Endothelial cell of hepatic sinusoid (primary cell): ENCODE measurements at regions not wholly inside any gene's neighbourhood (a gene's known extent, or its start where the extent isn't known, plus 50 kb on each side); places are given as distances from the start of the nearest gene placed in this dataset.

Source experiments
- in situ Hi-C: cut with HindIII; loops from 2 replicates; pipeline ENCODE4 v1.10.0; 2017; ENCODE audit warnings: low sequenced_read_pairs

GRCh38 chr12:78403136-78403535, 461.4 kb upstream of the SYT1 start:
- in situ Hi-C loops, result no loop called here

- in situ Hi-C loops, result no loop called here
These were observed 460.9 kb upstream of the SYT1 start for GRCh38 chr12:78403681-78404080.

DNA sequence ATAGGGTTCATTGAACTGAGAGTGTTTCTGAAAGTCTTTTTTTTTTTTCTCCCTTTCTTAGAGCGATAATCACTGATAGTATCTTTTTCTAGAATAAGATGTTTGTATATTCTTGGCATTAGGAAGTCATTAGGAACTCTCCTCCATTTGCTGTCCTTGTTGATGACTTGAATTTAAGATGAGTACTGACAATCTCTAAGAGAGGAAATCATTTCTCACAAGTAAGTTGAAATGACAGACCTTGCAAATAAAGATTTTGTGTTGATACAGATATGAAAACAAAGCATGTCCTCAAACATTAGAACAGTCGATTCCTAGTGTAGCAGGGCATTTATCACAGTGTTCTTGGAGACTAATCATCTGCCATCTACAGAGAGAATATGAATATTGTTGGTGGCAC, 458.4 kb upstream of the SYT1 start:
- in situ Hi-C loops, result no loop called here

GRCh38 chr12:78406828-78407227, 457.7 kb upstream of the SYT1 start:
- in situ Hi-C loops, result no loop called here

DNA sequence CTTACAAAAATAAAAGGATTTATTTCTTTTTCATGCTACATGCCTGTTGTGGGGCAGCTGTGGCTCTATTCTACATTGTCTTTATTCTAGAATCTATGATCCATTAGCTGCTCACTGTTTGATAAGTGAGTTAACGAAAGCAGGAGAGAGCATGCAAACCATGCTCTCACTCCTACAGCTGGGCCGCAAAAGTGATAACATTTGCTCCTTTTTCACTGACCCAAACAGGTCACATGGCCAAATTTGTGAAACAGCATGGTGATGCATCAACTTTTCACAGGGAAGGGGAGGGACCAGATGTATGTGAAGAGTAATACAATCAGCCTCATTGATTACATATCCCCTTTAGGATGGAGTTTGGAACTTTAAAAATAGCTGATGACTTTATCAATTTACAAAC, 456.9 kb upstream of the SYT1 start:
- in situ Hi-C loops, result no loop called here

- in situ Hi-C loops, result no loop called here
These were observed 450.5 kb upstream of the SYT1 start for GRCh38 chr12:78414071-78414470.

DNA sequence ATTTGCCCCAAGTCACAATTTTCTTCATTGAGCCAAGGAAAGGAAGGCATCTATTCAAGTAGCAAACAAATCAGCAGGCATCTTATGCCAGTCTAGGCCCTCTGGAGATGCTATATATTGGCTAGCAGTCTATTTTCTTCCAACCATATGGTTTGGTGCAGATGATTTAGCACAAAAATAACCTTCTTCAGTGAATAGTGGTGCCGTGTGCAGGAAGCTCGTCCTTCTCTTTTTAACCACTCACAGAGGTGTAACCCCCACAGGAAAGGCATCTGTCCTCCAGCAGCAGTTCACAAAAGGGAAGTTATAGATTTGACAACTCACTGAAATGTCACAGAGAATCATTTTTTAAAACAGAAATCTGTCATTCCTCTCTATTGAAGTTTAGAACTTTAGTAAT, 445.7 kb upstream of the SYT1 start:
- in situ Hi-C loops, result no loop called here

DNA sequence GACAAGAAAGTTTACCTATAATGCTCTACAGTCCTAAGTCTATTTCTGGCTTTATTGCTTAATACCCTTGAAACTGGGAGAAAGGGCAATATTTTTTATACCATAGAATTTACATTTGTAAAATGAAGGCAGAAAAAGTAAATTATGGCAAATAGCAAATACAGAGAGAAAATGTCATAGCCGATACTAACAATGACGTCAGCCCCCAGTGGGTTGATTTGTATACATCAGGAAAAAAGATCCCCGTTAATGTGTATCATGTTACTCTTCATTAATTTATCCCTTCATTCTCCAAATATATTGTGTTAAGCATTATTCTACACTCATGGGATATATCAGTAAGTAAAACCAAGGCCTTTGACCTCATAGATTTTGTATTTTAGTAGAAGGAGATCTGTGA, 445.1 kb upstream of the SYT1 start:
- in situ Hi-C loops, result no loop called here

DNA sequence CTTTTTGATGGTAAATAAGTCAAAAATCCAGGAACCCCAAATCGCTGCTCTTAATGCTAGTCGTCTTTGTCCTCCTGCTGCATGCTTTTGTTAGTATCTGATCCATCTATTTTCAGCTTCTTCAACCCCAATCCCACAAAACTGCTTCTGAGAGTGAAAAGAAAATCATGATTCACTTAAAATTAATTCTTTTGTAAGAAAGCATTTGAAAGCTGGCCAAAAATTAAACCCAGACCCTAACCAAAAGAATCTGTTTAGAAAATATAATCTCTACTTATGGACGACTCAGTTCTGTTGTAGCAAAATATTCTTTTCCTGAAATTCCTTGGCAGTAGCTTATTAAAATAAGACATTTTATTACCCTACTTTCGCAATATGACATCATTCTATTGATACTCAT, 443.6 kb upstream of the SYT1 start:
- in situ Hi-C loops, result no loop called here

DNA sequence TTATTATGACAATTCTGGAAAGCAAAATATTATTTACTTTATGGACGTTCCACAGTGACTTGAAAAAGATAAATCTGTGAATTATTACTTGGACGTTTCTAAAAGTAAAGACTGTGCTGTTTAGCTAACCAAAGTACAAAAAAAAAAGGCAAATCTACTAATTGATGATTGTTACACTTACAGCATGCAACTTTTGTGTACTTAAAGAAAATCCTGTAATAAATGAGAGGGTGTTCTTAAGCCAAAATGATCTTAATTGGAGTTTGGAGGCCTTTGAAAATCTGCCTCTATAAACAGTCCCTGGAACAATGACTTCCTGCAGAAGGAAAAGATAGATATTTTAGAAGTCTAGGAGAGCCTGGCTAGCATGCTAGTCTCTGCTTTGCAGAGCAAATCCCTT, 434.0 kb upstream of the SYT1 start:
- in situ Hi-C loops, result no loop called here

DNA sequence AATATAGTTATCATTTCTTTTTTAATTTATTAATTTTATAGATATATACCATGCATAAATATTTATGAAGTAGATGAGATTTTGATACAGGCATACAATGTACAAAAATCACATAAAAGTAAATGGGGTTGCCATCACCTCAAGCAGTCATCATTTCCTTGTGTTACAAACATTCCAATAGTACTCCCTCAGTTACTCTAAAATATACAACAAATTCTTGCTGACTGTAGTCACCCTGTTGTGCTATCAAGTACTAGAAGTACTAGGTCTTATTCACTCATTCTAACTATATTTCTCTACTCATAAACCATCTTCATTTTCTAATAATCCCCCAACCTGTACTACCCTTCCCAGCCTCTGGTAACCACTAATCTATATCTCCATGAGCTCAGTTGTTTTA, 432.6 kb upstream of the SYT1 start:
- in situ Hi-C loops, result no loop called here

GRCh38 chr12:78439666-78440065, 424.9 kb upstream of the SYT1 start:
- in situ Hi-C loops, result no loop called here

DNA sequence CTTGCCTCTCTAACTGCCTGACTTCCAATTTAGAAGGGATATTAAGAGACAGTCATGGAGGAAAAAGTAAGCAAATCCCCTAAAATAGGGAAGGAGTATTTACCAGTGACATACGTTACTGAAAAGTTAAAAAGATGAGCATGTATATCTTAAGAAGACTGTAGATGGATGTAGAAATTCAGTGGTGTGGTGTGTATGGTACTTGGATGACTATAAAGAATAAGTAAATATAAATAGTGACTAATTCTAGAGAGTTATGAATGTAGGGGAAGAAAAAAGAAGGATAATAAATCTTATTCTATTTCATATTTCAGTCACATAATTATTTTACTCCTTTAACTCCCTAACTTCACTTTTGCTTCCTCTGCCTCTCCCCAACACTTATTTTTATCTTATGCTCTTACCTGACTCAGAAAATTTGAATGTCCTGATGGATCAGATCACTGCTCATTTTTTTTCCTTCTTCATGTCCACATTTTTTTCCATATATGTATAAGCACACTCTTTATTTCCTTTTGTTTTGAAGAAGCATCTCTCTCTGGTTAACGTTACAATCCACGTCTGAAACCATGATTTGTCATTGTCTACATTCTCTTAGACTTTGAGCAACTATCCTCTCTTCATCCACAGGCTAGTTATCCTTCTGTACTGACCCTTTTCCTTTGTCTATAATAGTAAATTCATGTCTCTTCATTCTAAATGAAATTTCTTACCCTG, 422.7 kb upstream of the SYT1 start:
- in situ Hi-C loops, result no loop called here

DNA sequence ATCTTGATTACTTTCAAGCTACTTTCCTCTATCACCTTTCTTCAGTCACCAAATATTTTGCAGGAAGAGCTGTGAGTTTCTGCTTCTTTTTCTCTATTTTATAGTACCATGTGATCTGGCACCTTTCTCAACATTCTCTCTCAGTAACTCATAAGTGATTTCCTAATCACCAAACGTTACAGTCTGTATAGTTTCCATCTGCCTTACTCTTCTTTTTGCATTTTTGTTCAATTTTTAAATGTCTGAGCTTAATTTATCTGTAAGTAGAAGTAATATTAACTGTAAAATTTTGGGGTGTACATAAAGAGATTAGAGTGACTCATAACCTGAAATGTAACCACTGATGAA, 422.1 kb upstream of the SYT1 start:
- in situ Hi-C loops, result no loop called here

DNA sequence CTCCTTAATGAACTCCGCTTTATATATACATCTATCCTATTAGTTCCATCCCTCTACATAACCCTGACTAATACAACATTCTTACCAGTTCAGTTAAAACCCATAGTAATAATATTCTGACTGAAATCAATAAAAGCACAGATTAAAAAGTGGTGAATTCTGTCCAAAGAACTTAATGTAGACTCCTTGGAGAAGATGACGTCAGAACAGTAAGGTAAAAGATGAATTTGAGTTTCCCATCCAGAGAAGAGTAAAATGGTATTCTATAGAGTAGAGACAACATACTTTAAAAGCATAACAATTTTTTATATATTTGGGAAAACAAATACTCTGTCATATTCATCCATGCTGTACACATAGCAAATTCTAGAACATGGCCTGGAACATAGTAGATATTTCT, 418.0 kb upstream of the SYT1 start:
- in situ Hi-C loops, result no loop called here

DNA sequence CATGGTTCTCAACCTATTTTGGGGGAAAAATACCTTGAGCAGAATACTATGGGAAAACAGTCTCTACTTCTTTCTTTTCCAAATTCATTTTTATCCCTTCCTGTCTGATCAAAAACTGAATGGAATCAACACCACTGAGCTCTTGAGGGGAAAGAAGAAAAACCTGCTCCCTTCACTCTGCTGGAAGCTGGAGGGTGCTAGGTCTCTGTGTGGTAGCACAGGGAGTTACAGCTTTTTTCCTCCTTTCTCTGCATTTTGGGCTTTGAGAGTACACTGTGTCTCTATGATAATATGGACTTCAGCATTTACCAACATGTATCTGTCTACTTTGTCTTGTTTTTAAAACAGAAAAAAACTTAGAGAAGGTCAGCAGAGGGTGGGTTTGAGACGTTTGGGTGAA, 417.2 kb upstream of the SYT1 start:
- in situ Hi-C loops, result no loop called here

DNA sequence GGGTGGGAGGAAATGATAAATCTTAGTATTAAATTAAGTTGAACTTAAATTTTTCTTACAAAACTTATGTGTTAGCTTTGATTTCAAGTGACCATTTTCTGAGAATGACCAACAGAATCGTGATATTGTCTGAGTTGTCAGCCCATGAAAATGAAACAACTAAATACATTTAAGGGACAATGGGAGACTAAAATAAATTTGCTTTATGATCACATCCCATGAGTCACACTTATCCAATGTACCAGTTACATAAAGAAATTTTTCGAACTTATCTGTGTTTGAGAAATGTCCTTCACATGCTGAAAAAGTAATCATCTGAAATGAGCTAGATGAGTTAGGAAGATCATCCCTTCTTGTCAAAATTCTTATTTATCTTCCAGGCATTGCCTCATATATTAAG, 415.9 kb upstream of the SYT1 start:
- in situ Hi-C loops, result no loop called here

DNA sequence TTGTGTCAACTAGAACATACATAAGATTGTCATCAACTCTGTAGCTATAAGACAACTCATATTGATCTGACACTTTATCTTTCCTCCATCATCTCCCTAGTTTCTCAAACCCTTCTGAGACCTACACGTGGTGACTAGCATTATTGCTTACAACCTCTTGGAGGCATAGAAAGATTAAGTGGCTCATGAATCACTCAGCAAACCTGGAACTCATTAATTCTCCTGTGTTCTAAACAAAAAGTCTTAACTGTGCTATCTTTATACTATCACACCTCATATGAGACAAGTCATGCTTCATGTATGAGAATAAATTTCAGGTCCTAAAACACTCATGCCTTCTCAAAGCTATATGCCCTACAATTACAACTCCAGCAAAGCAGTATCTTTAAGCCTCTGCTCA, 408.6 kb upstream of the SYT1 start:
- in situ Hi-C loops, result no loop called here

- in situ Hi-C loops, result no loop called here
These were observed 406.6 kb upstream of the SYT1 start for GRCh38 chr12:78457938-78458337.

DNA sequence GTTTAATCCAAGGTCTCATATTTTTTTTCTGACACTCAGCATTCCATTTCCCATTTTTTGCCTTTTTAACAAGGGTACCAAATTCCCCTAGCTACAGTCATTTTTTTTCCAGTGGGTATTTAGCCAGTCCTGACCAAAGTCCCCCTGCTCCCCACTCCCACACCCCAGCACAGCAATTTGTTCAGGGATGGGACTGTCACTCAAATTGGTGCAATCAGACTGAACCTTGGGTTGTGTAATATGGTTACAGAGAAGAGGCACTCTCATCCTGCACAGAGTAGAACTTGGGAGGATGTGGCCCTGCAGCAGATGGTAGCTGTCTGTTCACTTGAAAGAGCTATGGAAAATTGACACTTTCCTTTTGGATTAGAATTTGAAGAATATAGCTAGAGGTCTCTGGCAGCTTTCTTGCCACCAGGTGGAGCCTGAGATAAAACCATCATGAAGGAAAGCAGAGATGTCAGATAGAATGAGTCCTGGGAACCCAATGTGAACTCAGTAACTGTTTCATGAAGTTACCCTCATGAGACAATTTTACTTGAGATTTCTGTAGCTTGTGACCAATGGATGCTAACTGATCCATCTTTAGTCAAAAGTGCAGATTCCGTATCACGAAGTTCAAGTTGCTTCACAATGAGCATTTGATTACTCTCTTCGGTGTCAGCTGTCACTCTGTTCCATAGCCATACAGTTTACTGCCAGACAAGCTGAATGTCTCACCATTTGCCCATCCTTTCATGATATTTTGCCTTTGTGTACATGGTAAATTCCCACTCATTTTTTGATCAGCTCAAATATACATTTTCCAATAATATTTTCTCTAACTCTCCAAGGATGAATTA, 394.0 kb upstream of the SYT1 start:
- in situ Hi-C loops, result no loop called here

DNA sequence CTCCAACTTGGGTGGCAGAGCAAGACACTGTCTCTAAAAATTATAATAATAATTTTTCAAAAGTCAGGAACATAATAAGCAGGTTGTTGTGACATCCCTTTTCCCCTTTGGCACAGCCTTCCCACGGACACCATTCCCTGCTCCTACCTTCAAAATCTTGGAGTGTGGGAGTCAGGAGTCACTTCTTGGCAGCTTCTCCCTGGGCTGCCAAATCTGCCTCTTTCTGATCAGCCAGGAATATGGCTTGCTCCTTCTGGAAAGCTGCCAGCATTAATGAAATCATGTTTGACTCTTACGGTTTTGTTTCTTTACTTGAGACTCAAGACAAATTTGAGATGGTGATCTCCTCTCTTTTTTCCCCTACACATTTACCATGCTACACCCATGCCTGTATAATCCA, 391.4 kb upstream of the SYT1 start:
- in situ Hi-C loops, result no loop called here

DNA sequence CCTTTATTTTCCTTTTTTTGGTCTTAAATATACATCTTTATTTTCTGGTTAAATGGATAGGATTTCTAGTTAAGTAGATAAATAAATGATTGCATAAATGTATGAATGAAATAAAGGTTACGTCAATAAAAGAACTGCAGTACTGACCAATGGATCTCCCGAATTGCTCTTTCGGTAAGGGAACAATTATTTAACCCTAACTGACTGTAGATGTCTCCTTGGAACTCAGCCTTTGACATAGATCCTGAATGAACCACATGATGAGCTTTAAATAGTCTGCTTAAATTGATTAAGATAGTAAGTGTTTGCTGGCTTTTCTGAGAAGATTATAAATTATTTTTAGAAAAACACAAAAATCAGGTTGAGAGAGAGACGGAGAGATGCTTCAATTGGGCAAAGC, 391.0 kb upstream of the SYT1 start:
- in situ Hi-C loops, result no loop called here
